ENCODE measurements at regions not wholly inside any gene's neighbourhood (a gene's known extent, or its start where the extent isn't known, plus 50 kb on each side); places are given as distances from the start of the nearest gene placed in this dataset.

DNA sequence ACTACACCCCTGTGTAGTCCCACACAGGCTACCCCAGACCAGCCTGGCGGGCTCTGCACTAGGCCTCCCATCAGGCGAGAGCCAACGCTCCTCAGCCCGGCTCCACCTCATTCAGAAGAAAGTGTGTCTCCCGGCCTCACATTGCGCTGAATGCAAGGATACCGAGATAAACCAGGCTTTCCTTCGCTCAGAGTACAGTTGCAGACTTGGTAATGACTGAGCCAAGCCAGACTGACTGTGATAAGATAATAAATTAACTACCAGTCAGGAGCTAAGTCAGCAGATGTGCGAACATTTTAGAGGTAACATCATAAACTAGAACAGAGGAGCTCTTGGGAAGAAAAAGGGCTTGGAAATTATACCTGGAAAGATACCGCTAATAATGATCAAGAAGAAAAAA, 397.6 kb downstream of the TRIML1 start:
- no peak overlapping the region for H3K4me3 ChIP-seq
- H3K9me3 ChIP-seq, result no peaks in the 10 kb centered on the region
- H3K36me3 ChIP-seq, result no peaks in the 10 kb centered on the region
- DNase-seq (ENCODE audit: low spot score), result no peak
- ATAC-seq (ENCODE audit: insufficient number of reproducible peaks, low FRiP score, low read depth), result no peak
- H3K27me3 ChIP-seq (replicated peaks; ENCODE audit: insufficient read depth), result no peaks in the 10 kb centered on the region
- H3K27ac ChIP-seq, result no peak overlapping the region
- TF ChIP-seq CTCF (IDR thresholded peaks at IDR 0.05), result no peak
- H3K4me1 ChIP-seq (ENCODE audit: control insufficient read depth in 1 of 2, low read depth in 2 of 2), result no peaks in the 10 kb centered on the region

DNA sequence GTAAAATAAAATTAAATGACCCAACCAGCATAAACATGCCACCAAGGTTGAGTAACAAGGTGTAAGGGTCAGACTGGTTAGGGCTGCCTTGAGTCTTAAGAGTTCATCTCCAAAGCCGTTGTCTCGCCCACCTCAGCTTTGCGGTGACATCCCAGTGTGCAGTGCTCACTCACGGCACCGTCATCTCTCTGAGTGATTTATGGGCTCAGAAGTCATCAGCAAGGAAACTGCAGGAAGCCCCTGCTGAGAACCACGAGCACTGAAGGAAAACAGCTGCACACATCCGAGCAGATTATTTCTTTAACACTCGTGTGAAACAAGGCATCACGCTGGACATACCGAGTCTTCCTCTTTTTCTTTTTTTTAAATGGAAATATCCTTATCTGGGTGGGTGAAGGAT, 411.1 kb downstream of the TRIML1 start:
- Histone ChIP-seq H3K27ac (no peak overlapping the region), H3K36me3 (no peaks in the 10 kb centered on the region), H3K4me3 (no peak overlapping the region), H3K9me3 (no peaks in the 10 kb centered on the region), H3K4me1 (ENCODE audit: control insufficient read depth in 1 of 2, low read depth in 2 of 2) (peaks cover 0 to 6% of the 10 kb centered on the region in 2 donors), H3K27me3 (replicated peaks; ENCODE audit: insufficient read depth) (no peaks in the 10 kb centered on the region)
- TF ChIP-seq CTCF (IDR thresholded peaks at IDR 0.05), result no peak
- DNase-seq (ENCODE audit: low spot score) (no peak), ATAC-seq (ENCODE audit: insufficient number of reproducible peaks, low FRiP score, low read depth) (no peak)

- H3K36me3 ChIP-seq, result no peaks in the 10 kb centered on the region
- TF ChIP-seq CTCF (IDR thresholded peaks at IDR 0.05), result no peak
- H3K9me3 ChIP-seq, result no peaks in the 10 kb centered on the region
- DNase-seq (ENCODE audit: low spot score) (no peak), ATAC-seq (ENCODE audit: insufficient number of reproducible peaks, low FRiP score, low read depth) (no peak)
- no peak overlapping the region for H3K27ac ChIP-seq
- peaks cover 0 to 6% of the 10 kb centered on the region in 2 donors for H3K4me1 ChIP-seq (ENCODE audit: control insufficient read depth in 1 of 2, low read depth in 2 of 2)
- no peak overlapping the region for H3K4me3 ChIP-seq
- no peaks in the 10 kb centered on the region for H3K27me3 ChIP-seq (replicated peaks; ENCODE audit: insufficient read depth)
Measured at GRCh38 chr4:188551156-188551555, 411.9 kb downstream of the TRIML1 start.

GRCh38 chr4:188552741-188553275, 413.6 kb downstream of the TRIML1 start:
- H3K36me3 ChIP-seq, result no peaks in the 10 kb centered on the region
- H3K4me3 ChIP-seq, result no peak overlapping the region
- H3K4me1 ChIP-seq (ENCODE audit: control insufficient read depth in 1 of 2, low read depth in 2 of 2), result peaks cover 0 to 6% of the 10 kb centered on the region in 2 donors
- no peaks in the 10 kb centered on the region for H3K9me3 ChIP-seq
- TF ChIP-seq CTCF (IDR thresholded peaks at IDR 0.05), result no peak
- DNase-seq (ENCODE audit: low spot score) (no peak), ATAC-seq (ENCODE audit: insufficient number of reproducible peaks, low FRiP score, low read depth) (no peak)
- H3K27ac ChIP-seq, result no peak overlapping the region
- no peaks in the 10 kb centered on the region for H3K27me3 ChIP-seq (replicated peaks; ENCODE audit: insufficient read depth)

DNA sequence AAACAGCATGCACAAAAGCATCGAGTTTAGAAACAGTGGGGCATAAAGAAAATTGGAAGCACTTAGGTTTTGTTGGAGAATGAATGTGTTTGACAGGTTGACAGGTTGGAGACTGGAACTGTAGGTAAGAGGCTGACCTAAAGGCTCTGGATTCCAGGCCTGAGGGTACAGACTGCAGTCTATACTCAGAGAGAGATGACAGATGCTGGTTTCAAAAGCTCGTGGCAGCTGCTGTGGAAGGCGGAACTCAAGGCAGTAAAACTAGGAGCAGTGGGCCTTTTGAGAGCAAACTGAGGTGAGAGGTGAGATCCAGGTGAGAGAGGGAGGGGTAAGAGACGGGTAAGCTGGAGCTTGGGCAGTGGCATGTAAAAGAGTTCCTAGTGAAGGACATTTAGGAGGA, 415.2 kb downstream of the TRIML1 start:
- Histone ChIP-seq H3K27me3 (replicated peaks; ENCODE audit: insufficient read depth) (no peaks in the 10 kb centered on the region), H3K27ac (no peak overlapping the region), H3K4me3 (no peak overlapping the region), H3K4me1 (ENCODE audit: control insufficient read depth in 1 of 2, low read depth in 2 of 2) (peaks cover 0 to 6% of the 10 kb centered on the region in 2 donors), H3K9me3 (no peaks in the 10 kb centered on the region), H3K36me3 (no peaks in the 10 kb centered on the region)
- no peak for TF ChIP-seq CTCF (IDR thresholded peaks at IDR 0.05)
- ATAC-seq (ENCODE audit: insufficient number of reproducible peaks, low FRiP score, low read depth), result no peak
- DNase-seq (ENCODE audit: low spot score), result no peak
